T-helper 2 cell (primary cell): ENCODE measurements at regions not wholly inside any gene's neighbourhood (a gene's known extent, or its start where the extent isn't known, plus 50 kb on each side); places are given as distances from the start of the nearest gene placed in this dataset.
"Not testable (repeated sequence)": the region's sequence is repeated elsewhere in the genome, so short reads cannot be mapped to it uniquely, and the experiment has no call there.

Source experiments
- DNase-seq, 5 experiments: peaks; one replicate each; pipeline versions ENCODE4 v3.0.0 to v3.0.0-alpha.2; 2012 to 2022

DNA sequence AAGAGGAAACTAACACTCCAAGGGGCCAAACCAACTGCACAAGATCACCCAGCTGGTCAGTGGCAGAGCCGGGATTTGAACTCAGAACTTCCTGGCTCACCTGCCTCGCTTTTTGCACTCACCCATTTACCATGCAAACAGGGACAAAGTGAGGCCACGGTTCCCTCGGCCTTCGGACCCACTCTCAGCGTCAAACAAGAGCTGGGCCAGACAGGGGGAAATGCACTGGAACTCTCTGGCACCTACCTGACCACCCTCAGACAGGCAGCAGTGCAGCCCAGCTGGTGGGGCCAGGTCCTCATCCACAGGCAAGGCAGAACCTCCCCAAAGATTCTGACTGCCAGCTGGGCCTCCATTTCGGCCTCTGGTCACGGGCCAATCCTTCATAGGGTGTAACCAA, 93.7 kb upstream of the SRSF6 start:
- no peak for DNase-seq

- no peak for DNase-seq
Observed at GRCh38 chr20:43363506-43363905, 94.2 kb upstream of the SRSF6 start.

DNA sequence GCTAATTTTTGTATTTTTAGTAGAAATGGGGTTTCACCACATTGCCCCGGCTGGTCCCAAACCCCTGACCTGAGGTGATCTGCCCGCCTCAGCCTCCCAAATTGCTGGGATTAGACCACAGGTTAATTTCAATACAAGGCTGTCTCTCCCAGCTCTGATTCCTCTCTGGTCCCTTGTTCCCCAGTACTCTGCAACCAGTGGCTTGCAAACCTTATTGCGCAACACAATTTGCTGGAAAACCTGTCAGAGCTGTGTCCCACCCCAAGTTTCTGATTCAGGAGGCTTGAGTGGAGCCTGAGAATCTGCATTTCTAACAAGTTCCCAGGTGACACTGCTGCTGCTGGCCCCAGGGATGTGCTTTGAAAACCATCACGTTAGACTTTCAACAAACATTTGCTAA, 96.2 kb upstream of the SRSF6 start:
- DNase-seq, result no peak

- DNase-seq, result no peak
Observed at GRCh38 chr20:43360016-43360415, 97.7 kb upstream of the SRSF6 start.

DNA sequence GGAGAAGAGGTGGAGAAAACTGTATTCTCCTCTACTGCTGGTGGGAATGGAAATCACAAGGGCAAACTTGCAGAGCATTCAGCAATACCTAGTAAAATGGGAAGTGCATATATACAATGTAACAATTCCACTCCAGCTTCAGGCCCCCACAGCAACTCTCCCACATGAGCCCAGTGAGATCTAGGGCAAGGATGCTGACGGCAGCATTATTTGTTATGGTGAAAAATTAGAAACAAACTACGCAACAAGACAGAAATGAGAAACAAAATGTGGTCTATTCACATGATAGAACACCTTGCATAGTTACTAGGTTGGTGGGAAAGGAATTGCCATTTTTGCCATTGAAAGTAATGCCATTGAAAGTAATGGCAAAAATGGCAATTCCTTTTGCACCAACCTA, 98.9 kb upstream of the SRSF6 start:
- no peak for DNase-seq

- no peak for DNase-seq
Observed at GRCh38 chr20:43357352-43357751, 100.3 kb upstream of the SRSF6 start.

GRCh38 chr20:43355610-43356009, 102.1 kb upstream of the SRSF6 start:
- no peak for DNase-seq

GRCh38 chr20:43352996-43353395, 104.7 kb upstream of the SRSF6 start:
- no peak for DNase-seq

GRCh38 chr20:43350694-43351093, 107.0 kb upstream of the SRSF6 start:
- DNase-seq, result not testable (repeated sequence)

GRCh38 chr20:43349841-43350240, 107.9 kb upstream of the SRSF6 start:
- no peak for DNase-seq

- not testable (repeated sequence) for DNase-seq
Observed at GRCh38 chr20:43347839-43348238, 109.9 kb upstream of the SRSF6 start.

GRCh38 chr20:43345676-43346075, 112.0 kb upstream of the SRSF6 start:
- DNase-seq, result no peak

DNA sequence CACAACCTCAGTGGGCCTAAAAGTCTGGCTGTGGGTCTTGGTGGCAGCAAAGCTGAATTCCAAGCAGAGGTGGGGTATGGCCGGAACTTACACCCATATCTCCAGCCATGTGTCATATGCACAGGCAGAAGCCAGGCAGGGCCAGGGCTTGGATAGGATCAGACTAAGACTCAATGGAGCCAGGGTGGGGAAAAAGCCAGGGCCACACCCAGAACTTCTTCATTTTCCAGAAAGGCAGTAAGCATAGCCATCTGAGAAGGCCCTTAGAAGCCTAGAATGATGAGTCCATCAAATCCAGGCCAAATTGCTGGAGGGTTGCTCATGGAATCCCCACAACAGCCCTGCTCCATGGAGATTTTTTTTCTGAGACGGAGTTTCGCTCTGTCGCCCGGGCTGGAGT, 116.2 kb upstream of the SRSF6 start:
- DNase-seq, result no peak

DNA sequence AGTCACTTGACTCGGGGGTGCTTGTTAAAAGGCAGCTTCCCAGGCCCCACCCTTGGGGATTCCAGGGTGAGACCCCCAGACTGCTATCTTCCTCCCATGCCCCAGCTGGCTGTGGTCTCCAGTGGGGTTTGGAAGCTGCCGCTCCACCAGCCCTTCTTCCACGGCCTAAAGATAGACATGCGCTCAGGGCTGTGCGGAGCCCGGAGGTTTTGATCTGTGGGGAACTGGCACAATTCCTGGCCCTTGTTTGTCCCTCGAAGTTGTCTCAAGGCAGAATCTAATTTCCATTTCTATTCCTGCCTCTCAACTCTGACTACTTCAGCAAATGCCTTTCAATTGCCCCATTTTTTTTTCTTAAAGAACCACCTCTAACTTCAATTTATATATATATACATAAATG, 120.7 kb upstream of the SRSF6 start:
- no peak for DNase-seq

DNA sequence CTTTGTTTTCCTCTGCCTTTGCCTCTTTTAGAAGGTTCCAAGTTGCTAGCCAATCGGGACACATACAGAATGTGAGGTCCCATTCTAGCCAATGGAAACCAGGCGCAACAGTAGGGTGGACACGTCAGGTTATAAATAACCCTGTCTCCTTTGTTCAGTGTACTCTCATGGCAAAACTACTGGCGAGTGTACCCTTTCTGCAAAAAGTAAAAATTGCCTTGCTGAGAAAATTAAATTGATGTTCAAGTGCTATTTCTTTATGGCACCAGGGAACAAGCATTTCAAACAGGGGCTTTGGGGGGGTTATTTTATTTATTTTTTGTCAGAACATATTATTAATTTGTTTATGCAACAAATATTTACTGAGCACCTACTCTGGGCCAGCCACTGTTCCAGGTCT, 123.6 kb upstream of the SRSF6 start:
- DNase-seq, result no peak

GRCh38 chr20:43331906-43332305, 125.8 kb upstream of the SRSF6 start:
- no peak for DNase-seq

- no peak for DNase-seq
Observed at GRCh38 chr20:43328697-43329096, 129.0 kb upstream of the SRSF6 start.

GRCh38 chr20:43327234-43327633, 130.5 kb upstream of the SRSF6 start:
- DNase-seq, result not testable (repeated sequence)

DNA sequence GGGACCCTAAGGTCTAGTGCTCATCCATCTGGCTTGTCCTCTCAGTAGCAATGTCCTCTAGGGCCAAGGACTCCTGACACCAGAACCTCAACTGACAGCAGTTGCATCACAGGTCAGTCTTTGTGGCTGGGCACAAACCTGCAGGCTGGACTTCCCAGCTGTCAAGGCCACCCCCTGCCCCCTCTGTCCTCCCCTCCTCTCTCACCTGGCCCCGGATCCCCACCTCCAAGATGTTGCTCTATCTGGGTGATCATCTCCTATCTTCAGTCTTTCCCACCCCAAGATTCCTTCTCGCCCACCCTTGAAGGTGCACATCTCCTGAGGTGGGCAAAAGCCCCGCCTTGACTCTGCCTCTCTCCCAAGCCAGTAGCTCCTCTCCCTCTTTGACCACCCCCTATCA, 131.8 kb upstream of the SRSF6 start:
- no peak for DNase-seq

GRCh38 chr20:43323592-43323991, 133.9 kb upstream of the PTPRT start:
- no peak for DNase-seq

DNA sequence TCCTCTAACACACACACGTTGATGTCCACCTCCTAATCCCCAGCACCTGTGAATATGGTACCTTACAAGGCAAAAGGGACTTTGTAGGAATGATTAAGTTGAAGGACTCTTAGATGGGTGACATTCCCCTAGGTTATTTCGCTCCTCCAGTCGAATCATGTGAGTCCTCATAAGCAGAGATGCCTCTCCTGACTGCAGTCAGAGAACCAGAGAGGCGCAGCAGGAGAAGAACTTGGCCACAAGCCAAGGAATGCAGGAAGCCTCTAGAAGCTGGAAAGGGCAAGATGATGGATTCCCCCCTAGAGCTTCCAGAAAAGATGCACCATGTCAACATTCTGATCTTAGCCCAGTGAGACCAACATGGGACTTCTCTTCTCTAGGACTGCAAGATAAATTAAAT, 133.1 kb upstream of the PTPRT start:
- DNase-seq, result no peak

DNA sequence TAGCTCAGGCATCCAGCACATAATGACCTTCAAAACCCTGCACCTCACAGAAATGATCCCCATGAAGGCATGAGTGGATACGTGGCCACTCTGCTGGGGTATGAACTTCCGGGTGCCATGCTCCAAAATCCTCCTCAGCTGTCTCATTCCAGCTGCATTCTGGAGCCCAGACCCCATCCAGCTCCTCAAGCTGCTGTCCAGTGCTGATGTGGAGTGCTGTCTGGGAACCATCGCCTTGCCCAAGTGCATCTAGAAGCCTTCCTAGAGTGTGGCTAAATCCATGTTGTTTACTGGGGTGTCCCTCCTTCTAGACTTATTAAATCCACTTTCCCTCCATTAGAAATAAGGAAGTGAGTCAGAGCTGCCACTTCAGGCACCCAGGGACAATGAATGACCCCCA, 130.8 kb upstream of the PTPRT start:
- no peak for DNase-seq

GRCh38 chr20:43318755-43319297, 129.1 kb upstream of the PTPRT start:
- DNase-seq, result no peak

DNA sequence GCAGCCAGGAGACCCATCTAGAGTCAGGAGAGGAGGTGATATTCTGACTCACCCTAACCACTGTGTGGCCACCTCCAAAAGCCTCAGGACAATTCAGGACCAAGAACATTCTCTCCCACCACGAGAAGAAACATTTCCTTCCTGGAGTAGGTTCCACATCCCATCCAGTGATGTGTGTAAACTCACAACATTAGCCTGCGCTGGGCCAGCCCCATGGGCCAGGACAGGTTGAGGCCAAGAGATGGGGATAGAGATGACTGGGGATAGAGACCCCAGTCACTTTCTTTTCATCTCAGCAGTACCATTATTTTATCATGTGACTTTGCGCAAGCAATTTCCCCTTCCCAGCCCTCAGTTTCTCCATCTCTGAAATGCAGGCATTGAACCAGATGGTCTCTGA, 126.6 kb upstream of the PTPRT start:
- DNase-seq, result no peak

DNA sequence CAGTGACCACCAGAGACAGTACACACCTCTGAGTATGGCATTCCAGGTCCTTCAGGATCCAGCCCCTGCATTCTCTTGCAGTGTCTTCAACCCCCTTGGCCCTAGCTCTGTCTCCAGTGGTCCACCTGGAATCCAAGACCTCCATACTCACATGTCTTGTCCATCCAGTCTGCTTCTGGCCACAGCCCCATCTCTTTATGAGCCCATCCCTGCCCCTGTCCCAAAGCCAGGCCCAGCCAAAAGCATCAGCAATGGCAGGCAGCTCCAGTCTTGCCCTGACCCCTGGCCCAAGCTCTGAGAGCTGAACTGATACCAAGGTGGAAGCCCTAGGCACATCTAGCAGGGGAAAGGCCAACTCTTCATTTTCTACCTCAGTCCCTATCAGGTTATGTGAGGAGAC, 119.6 kb upstream of the PTPRT start:
- no peak for DNase-seq

DNA sequence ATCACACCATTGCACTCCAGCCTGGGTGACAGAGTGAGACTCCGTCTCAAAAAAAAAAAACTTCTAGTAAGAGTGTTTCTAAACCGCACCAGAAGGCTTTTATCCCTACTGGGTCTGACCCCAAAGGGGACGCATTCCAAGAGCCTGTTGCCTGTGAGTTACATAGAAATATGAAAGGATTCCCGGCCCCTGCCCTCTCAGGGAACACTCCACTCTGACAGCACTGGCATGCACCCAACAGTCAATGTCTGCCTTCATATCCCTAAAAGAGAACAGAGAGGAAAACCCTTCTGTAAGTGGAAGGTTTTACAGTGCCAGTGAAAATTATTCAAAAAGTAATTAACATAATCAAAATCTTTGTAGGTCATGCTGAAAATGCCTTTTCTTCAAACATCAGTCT, 117.1 kb upstream of the PTPRT start:
- DNase-seq, result no peak
